ENCODE measurements at regions not wholly inside any gene's neighbourhood (a gene's known extent, or its start where the extent isn't known, plus 50 kb on each side); places are given as distances from the start of the nearest gene placed in this dataset.

DNA sequence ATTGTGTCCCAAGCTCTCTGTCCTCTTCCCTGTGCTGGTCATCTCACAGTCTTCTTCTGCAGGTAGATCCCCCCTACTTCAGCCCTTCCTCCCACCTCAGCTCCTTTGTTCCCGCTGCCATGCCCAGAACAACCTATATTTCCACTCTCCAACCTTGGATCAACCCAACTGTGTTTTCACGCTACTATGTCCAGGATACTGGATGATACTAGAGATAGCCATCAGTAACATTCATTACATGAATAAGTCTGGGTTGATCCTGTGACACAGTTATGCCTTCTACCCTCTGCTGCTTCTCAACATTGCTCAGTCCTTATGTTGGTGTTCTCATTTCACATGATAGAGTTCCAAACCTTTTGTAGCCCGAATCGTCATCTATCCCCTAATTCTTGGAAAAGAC, 286.4 kb downstream of the ZEB1 start:
- Histone ChIP-seq H3K27ac (peak overlapping the region in 2 of 4 donors; percentile 28 to 91), H3K27me3 (no peaks in the 10 kb centered on the region), H3K4me1 (peaks cover 0 to 48% (median 5%) of the 10 kb centered on the region in 3 donors), H3K9me3 (no peaks in the 10 kb centered on the region), H3K36me3 (no peaks in the 10 kb centered on the region), H3K4me3 (no peak overlapping the region)
- no peak for TF ChIP-seq POLR2AphosphoS5 (IDR thresholded peaks at IDR 0.05)
- TF ChIP-seq POLR2A (IDR thresholded peaks at IDR 0.05), result no peak
- WGBS, 2 donors (ENCODE audit: low coverage in 1 of 2), result 90 to 100% methylated on average over 3 to 4 of the region's 4 CpGs
- no peak for ATAC-seq

DNA sequence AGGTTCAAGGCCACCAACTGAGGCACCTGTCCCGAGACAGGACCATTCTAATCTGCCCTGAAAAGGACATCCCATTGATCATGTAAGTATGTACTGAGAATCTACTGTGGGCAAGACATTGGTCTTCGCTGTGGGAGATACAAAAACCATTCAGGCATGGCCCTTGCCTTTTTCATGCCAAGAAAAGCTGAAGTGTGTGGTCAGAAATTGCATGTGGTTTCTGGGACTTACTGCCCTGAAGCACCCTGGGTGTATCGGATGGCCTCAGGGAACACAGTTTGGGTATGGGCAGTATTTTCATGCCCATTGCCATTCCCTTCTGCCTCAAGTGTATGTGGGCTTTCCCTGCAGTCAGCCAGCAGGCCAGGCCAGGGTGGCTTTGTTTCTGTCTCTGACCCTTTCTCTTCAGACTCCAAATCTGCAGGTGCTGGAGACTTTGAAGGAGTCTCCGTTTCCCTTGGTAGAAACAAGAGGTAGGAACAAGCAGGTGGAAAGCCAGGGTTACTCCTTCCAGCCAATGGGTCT, 285.7 kb downstream of the ZEB1 start:
- WGBS, 2 donors (ENCODE audit: low coverage in 1 of 2), result 92% methylated on average over 4 of the region's 4 CpGs; no CpG with 5 or more reads in 1 of the 2 donors
- Histone ChIP-seq H3K4me3 (no peak overlapping the region), H3K27me3 (no peaks in the 10 kb centered on the region), H3K9me3 (no peaks in the 10 kb centered on the region), H3K36me3 (no peaks in the 10 kb centered on the region), H3K27ac (peak overlapping the region in 3 of 4 donors; percentile 86 to 91 (median 89)), H3K4me1 (peaks cover 0 to 48% (median 5%) of the 10 kb centered on the region in 3 donors)
- ATAC-seq, result no peak
- no peak for TF ChIP-seq EP300 (IDR thresholded peaks at IDR 0.05)
- no peak for TF ChIP-seq POLR2A (IDR thresholded peaks at IDR 0.05)
- TF ChIP-seq POLR2AphosphoS5 (IDR thresholded peaks at IDR 0.05), result no peak
- TF ChIP-seq, protein P1, sequence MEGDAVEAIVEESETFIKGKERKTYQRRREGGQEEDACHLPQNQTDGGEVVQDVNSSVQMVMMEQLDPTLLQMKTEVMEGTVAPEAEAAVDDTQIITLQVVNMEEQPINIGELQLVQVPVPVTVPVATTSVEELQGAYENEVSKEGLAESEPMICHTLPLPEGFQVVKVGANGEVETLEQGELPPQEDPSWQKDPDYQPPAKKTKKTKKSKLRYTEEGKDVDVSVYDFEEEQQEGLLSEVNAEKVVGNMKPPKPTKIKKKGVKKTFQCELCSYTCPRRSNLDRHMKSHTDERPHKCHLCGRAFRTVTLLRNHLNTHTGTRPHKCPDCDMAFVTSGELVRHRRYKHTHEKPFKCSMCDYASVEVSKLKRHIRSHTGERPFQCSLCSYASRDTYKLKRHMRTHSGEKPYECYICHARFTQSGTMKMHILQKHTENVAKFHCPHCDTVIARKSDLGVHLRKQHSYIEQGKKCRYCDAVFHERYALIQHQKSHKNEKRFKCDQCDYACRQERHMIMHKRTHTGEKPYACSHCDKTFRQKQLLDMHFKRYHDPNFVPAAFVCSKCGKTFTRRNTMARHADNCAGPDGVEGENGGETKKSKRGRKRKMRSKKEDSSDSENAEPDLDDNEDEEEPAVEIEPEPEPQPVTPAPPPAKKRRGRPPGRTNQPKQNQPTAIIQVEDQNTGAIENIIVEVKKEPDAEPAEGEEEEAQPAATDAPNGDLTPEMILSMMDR (IDR thresholded peaks at IDR 0.05), result no peak

DNA sequence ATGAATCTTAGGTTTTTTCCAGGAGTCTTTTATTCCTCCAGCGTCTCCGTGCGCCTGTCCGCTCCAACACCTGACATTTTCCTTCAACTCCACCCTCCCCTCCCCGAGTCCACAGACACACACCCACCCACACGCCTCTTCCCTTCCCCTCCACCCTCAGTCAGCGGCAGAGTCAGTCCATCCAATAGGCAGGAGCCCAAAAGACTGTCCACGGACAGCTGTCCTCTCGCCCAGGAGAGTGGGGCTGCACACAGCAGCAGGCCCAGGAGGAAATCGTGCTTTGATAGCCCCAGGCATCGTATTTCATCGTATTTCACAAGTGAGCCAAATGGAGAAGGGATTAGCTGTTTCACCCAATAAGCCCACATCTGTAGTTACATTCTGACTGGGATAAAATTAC, 285.1 kb downstream of the ZEB1 start:
- Histone ChIP-seq H3K4me3 (peak overlapping the region in 1 of 2 donors; percentile 74), H3K9me3 (no peaks in the 10 kb centered on the region), H3K27ac (peak overlapping the region in 3 of 4 donors; percentile 86 to 91 (median 89)), H3K4me1 (peaks cover 0 to 48% (median 5%) of the 10 kb centered on the region in 3 donors), H3K27me3 (no peaks in the 10 kb centered on the region), H3K36me3 (no peaks in the 10 kb centered on the region)
- no peak for ATAC-seq
- TF ChIP-seq EP300 (IDR thresholded peaks at IDR 0.05) (no peak), POLR2AphosphoS5 (IDR thresholded peaks at IDR 0.05) (peak; percentile 17)
- WGBS, 2 donors (ENCODE audit: low coverage in 1 of 2), result 57 to 70% methylated on average over 4 to 5 of the region's 12 CpGs

DNA sequence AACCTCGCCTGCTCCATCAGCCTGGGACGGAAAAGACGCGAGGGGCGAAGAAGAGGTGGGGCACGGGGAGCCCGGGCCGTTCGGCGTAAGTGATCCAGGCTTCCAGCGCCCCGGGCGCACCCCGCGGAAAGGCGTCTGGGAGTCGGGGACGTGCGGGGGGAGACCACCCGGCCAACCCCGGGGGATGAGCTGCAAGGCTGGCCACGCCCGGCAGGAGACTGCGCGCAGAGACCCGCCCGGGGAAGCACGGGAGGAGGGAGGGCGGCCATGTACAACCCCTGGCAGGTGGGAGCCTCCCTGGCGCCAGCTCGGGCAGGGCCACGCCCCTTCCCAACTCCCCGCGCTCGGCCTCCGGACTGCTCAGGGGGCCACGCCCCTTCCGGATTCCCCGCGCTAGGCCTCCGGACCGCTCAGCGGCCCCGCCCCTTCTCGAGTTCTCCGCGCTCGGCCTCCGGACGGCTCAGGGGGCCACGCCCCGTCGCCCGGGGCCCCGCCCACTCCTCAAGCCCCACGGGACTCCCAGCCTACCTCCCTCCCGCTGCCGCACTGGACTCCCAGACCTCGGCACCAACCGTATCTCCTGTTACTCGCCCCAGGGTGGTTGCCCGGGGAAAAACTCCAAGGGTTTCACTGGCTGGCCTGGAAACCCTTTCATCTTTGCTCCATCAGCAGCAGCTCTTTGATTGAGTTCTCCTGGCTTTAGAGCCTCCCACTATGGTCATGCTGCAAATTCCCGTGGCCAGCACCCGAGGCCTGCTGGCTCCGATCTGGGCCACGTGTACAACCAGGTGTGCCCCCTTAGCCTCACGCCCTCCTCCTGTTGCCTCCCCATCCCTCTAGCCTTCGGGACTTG, 284.4 kb downstream of the ZEB1 start:
- Histone ChIP-seq H3K27ac (peak overlapping the region; percentile 54 to 91 (median 88)), H3K36me3 (no peaks in the 10 kb centered on the region), H3K27me3 (no peaks in the 10 kb centered on the region), H3K4me1 (peaks cover 0 to 48% (median 5%) of the 10 kb centered on the region in 3 donors), H3K4me3 (peak overlapping the region; percentile 44 to 74), H3K9me3 (no peaks in the 10 kb centered on the region)
- peak; percentile 94 for ATAC-seq
- TF ChIP-seq POLR2A (IDR thresholded peaks at IDR 0.05) (peak; percentile 63 to 68), POLR2AphosphoS5 (IDR thresholded peaks at IDR 0.05) (peak; percentile 80), EP300 (IDR thresholded peaks at IDR 0.05) (no peak)
- TF ChIP-seq, protein P1 (IDR thresholded peaks at IDR 0.05), result peak in 2 of 4 experiments; percentile 24 to 54
- WGBS, 2 donors (ENCODE audit: low coverage in 1 of 2), result 8 to 12% methylated on average over 11 to 19 of the region's 68 CpGs

DNA sequence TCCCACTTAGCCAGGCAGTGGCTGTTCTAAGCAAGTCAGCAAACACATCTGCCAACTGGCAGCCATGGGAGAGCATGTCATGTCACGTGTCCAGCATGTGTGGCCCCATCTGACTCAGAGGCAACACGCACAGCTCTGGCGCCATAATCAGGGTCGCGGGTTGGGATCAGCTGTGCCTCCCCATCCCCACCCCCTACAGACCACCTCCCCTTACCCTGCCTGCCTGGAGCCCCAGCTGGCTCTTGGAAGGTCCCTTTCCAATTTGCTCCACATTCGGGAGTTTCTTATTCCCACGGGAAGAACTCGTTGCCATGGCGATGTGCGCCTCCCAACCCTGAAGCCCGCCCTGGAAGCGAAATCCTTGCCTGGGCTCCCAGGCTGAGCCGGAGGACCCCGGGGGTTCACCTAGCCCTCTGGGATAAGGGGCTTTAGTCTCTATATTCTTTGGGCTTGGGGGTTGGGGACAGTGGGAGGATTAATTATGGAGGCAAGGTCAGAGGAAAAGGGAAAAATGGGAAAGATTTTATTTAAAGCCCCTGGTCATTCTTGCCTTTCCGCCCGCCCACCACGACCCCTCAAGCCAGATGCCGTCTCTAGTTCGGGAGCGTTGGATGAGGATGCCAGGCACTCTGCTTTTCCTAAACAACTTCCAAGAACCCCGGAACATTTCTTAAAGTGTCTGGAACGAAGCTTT, 283.7 kb downstream of the ZEB1 start:
- WGBS, 2 donors (ENCODE audit: low coverage in 1 of 2), result 1 to 4% methylated on average over 5 to 17 of the region's 22 CpGs
- Histone ChIP-seq H3K27me3 (no peaks in the 10 kb centered on the region), H3K27ac (peak overlapping the region; percentile 54 to 91 (median 88)), H3K4me3 (peak overlapping the region; percentile 44 to 74), H3K36me3 (no peaks in the 10 kb centered on the region), H3K4me1 (peaks cover 0 to 48% (median 5%) of the 10 kb centered on the region in 3 donors), H3K9me3 (no peaks in the 10 kb centered on the region)
- TF ChIP-seq POLR2AphosphoS5 (IDR thresholded peaks at IDR 0.05) (peak; percentile 85), EP300 (IDR thresholded peaks at IDR 0.05) (no peak), POLR2A (IDR thresholded peaks at IDR 0.05) (no peak)
- ATAC-seq, result peak; percentile 62

DNA sequence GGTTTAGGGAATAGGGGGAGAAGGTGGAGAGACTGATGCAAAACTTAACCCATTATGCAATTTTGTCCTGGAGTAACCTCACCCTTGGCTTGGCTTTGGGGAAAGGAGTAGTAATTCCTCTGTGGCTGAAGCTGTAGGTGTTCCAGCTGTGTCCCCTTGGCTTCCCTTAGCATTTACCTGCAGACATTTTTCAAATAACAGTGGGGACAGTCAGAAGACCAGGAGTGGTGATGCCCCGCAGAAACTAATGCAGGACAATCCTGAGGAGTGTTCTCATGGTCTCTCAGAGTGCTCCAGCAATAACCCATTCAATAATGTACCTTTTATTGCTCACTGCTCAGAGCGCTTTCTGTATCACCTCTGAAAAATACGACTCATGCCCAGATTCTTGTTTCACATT, 282.1 kb downstream of the ZEB1 start:
- H3K27ac ChIP-seq, result no peak overlapping the region

More for the DNA sequence above, 282.1 kb downstream of the ZEB1 start:
- Histone ChIP-seq H3K4me1 (peaks cover 0 to 36% (median 5%) of the 10 kb centered on the region in 3 donors), H3K36me3 (no peaks in the 10 kb centered on the region), H3K4me3 (no peak overlapping the region), H3K27me3 (no peaks in the 10 kb centered on the region), H3K9me3 (no peaks in the 10 kb centered on the region)
- 100% methylated on average over 3 of the region's 3 CpGs; no CpG with 5 or more reads in 1 of the 2 donors for WGBS, 2 donors (ENCODE audit: low coverage in 1 of 2)
- no peak for ATAC-seq
- no peak for TF ChIP-seq POLR2A (IDR thresholded peaks at IDR 0.05)
- TF ChIP-seq POLR2AphosphoS5 (IDR thresholded peaks at IDR 0.05), result no peak
- TF ChIP-seq, protein P1 (IDR thresholded peaks at IDR 0.05), result no peak
- no peak for TF ChIP-seq EP300 (IDR thresholded peaks at IDR 0.05)

All from gastroesophageal sphincter (tissue), 4 donors.